ENCODE measurements at regions not wholly inside any gene's neighbourhood (a gene's known extent, or its start where the extent isn't known, plus 50 kb on each side); places are given as distances from the start of the nearest gene placed in this dataset.

DNA sequence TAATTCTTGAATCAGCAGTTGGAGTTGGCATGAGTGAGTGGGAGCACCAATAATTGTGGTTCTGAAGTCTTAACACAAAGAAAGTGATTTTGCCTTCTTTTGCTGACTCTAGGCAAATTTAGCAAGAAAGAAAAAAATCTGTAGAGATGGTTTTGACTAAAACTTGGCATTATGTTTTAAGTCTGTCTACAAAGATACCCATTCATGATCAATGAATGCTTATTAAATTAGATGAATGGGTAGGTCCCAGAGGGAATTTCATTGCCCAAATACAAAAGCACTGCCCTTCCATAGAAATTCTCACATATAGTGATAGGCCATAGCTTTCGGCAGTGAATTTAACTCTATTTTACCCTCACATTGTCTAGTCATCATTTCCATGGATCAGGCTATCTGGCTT, 428.6 kb upstream of the ADAMTSL1 start:
- TF ChIP-seq, protein P1, sequence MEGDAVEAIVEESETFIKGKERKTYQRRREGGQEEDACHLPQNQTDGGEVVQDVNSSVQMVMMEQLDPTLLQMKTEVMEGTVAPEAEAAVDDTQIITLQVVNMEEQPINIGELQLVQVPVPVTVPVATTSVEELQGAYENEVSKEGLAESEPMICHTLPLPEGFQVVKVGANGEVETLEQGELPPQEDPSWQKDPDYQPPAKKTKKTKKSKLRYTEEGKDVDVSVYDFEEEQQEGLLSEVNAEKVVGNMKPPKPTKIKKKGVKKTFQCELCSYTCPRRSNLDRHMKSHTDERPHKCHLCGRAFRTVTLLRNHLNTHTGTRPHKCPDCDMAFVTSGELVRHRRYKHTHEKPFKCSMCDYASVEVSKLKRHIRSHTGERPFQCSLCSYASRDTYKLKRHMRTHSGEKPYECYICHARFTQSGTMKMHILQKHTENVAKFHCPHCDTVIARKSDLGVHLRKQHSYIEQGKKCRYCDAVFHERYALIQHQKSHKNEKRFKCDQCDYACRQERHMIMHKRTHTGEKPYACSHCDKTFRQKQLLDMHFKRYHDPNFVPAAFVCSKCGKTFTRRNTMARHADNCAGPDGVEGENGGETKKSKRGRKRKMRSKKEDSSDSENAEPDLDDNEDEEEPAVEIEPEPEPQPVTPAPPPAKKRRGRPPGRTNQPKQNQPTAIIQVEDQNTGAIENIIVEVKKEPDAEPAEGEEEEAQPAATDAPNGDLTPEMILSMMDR (conservative IDR thresholded peaks at IDR 0.05 in 1 of 2, IDR thresholded peaks at IDR 0.05 in 1 of 2; ENCODE audit: extremely low read depth in 1 of 2, insufficient read depth in 1 of 2, low read depth in 1 of 2, low read length in 2 of 2): no peak
- no peak for TF ChIP-seq EZH2 (IDR thresholded peaks at IDR 0.05; ENCODE audit: borderline replicate concordance, low read length)
